GM21526 (cell line): ENCODE measurements at regions not wholly inside any gene's neighbourhood (a gene's known extent, or its start where the extent isn't known, plus 50 kb on each side); places are given as distances from the start of the nearest gene placed in this dataset.
"Not testable (repeated sequence)": the region's sequence is repeated elsewhere in the genome, so short reads cannot be mapped to it uniquely, and the experiment has no call there.

Source experiments
- ATAC-seq: cut with Tn5 transposase; IDR thresholded peaks from one replicate; pipeline ENCODE4 v1.9.1; 2021; ENCODE audit warnings: moderate library complexity; ENCODE audit not compliant: unreplicated experiment, low FRiP score

- no peak for ATAC-seq
These were observed 885.4 kb upstream of the EEF2KMT start for GRCh38 chr16:5982979-5983378.

- ATAC-seq: no peak
These were observed 882.4 kb upstream of the EEF2KMT start for GRCh38 chr16:5979905-5980550.

- ATAC-seq: no peak
These were observed 879.7 kb upstream of the EEF2KMT start for GRCh38 chr16:5977329-5977728.

GRCh38 chr16:5972747-5973146 is 875.2 kb upstream of the EEF2KMT start:
- ATAC-seq: no peak

GRCh38 chr16:5971924-5972323 is 874.3 kb upstream of the EEF2KMT start:
- no peak for ATAC-seq

- ATAC-seq: no peak
These were observed 873.5 kb upstream of the EEF2KMT start for GRCh38 chr16:5971106-5971505.

GRCh38 chr16:5966004-5966403 is 868.4 kb upstream of the EEF2KMT start:
- no peak for ATAC-seq

- ATAC-seq: no peak
These were observed 867.7 kb upstream of the EEF2KMT start for GRCh38 chr16:5965321-5965720.

- ATAC-seq: no peak
These were observed 853.9 kb upstream of the EEF2KMT start for GRCh38 chr16:5951486-5951885.

- ATAC-seq: no peak
These were observed 847.4 kb upstream of the EEF2KMT start for GRCh38 chr16:5944971-5945370.

GRCh38 chr16:5938607-5939006 is 841.0 kb upstream of the EEF2KMT start:
- no peak for ATAC-seq

- ATAC-seq: no peak
These were observed 835.3 kb upstream of the EEF2KMT start for GRCh38 chr16:5932906-5933305.

- ATAC-seq: no peak
These were observed 831.0 kb upstream of the EEF2KMT start for GRCh38 chr16:5928476-5929065.

GRCh38 chr16:5925850-5926249 is 828.3 kb upstream of the EEF2KMT start:
- ATAC-seq: no peak

GRCh38 chr16:5922686-5923085 is 825.1 kb upstream of the EEF2KMT start:
- no peak for ATAC-seq

- no peak for ATAC-seq
These were observed 821.1 kb upstream of the EEF2KMT start for GRCh38 chr16:5918567-5919130.

- ATAC-seq: no peak
These were observed 820.0 kb upstream of the EEF2KMT start for GRCh38 chr16:5917436-5918195.

GRCh38 chr16:5916711-5917191 is 819.2 kb upstream of the EEF2KMT start:
- ATAC-seq: no peak

- ATAC-seq: no peak
These were observed 813.6 kb upstream of the EEF2KMT start for GRCh38 chr16:5911241-5911640.

GRCh38 chr16:5909556-5909955 is 812.0 kb upstream of the EEF2KMT start:
- not testable (repeated sequence) for ATAC-seq

- no peak for ATAC-seq
These were observed 809.9 kb upstream of the EEF2KMT start for GRCh38 chr16:5907544-5907943.
